ENCODE measurements at regions not wholly inside any gene's neighbourhood (a gene's known extent, or its start where the extent isn't known, plus 50 kb on each side); places are given as distances from the start of the nearest gene placed in this dataset.

GRCh38 chr3:45311327-45311726 is 77.0 kb upstream of the LARS2 start:
- TF ChIP-seq, protein P1, sequence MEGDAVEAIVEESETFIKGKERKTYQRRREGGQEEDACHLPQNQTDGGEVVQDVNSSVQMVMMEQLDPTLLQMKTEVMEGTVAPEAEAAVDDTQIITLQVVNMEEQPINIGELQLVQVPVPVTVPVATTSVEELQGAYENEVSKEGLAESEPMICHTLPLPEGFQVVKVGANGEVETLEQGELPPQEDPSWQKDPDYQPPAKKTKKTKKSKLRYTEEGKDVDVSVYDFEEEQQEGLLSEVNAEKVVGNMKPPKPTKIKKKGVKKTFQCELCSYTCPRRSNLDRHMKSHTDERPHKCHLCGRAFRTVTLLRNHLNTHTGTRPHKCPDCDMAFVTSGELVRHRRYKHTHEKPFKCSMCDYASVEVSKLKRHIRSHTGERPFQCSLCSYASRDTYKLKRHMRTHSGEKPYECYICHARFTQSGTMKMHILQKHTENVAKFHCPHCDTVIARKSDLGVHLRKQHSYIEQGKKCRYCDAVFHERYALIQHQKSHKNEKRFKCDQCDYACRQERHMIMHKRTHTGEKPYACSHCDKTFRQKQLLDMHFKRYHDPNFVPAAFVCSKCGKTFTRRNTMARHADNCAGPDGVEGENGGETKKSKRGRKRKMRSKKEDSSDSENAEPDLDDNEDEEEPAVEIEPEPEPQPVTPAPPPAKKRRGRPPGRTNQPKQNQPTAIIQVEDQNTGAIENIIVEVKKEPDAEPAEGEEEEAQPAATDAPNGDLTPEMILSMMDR (IDR thresholded peaks at IDR 0.05; ENCODE audit: insufficient read depth, low read length): no peak
- no peak for TF ChIP-seq POLR2AphosphoS5 (IDR thresholded peaks at IDR 0.05; ENCODE audit: low read depth)
